ENCODE measurements at regions not wholly inside any gene's neighbourhood (a gene's known extent, or its start where the extent isn't known, plus 50 kb on each side); places are given as distances from the start of the nearest gene placed in this dataset.

- Histone ChIP-seq H3K9ac (no peak overlapping the region), H3K36me3 (replicated peaks in 1 of 2; ENCODE audit: control insufficient read depth in 1 of 2, insufficient read depth in 2 of 2, low read length in 1 of 2) (no peaks in the 10 kb centered on the region), H3K79me2 (ENCODE audit: insufficient read depth) (no peaks in the 10 kb centered on the region), H3F3A (replicated peaks; ENCODE audit: insufficient read depth) (no peaks in the 10 kb centered on the region), H3K9me3 (no peaks in the 10 kb centered on the region), H3K4me1 (ENCODE audit: control insufficient read depth in 1 of 2, insufficient read depth in 2 of 2, low read depth in 1 of 2, low read length in 1 of 2) (peaks cover 0 to 13% of the 10 kb centered on the region in 2 experiments; a peak in 1 of 4 replicates), H3K27ac (ENCODE audit: low read depth in 2 of 2, low read length in 1 of 2) (no peak overlapping the region), H3K9me2 (no peaks in the 10 kb centered on the region), H3K4me2 (no peak overlapping the region), H4K20me1 (ENCODE audit: insufficient read depth) (no peaks in the 10 kb centered on the region), H3K4me3 (ENCODE audit: low read depth in 2 of 2, low read length in 1 of 2) (no peak overlapping the region), H2AFZ (ENCODE audit: low read depth) (no peak overlapping the region), H3K27me3 (ENCODE audit: insufficient read depth) (no peaks in the 10 kb centered on the region; the same call in 1 of the 2 replicates)
- ChIA-PET POLR2A (no interaction called here), CTCF (no interaction called here)
- 22% methylated on average over 1 of the region's 1 CpG for WGBS (ENCODE audit: low lambda C conversion rate)
- no peak for TF ChIP-seq IRF3 (IDR thresholded peaks at IDR 0.05; ENCODE audit: low read depth, low read length)
- TF ChIP-seq FOXJ3 (CRISPR knock-in tag; IDR thresholded peaks at IDR 0.05) = no peak
- TF ChIP-seq RAD21 (IDR thresholded peaks at IDR 0.05; ENCODE audit: low read length) = no peak
- no peak for TF ChIP-seq FOXM1 (IDR thresholded peaks at IDR 0.05; ENCODE audit: low read depth)
- TF ChIP-seq CHD2 (IDR thresholded peaks at IDR 0.05; ENCODE audit: low read length, partially characterized antibody) = no peak
- no peak for TF ChIP-seq TEAD4 (IDR thresholded peaks at IDR 0.05; ENCODE audit: borderline replicate concordance, insufficient read depth)
- TF ChIP-seq ZBTB33 (IDR thresholded peaks at IDR 0.05; ENCODE audit: borderline replicate concordance, low read depth) = no peak
- no peak for TF ChIP-seq POLR2AphosphoS5 (IDR thresholded peaks at IDR 0.05; ENCODE audit: low read depth, low read length)
- no peak for TF ChIP-seq MXI1 (IDR thresholded peaks at IDR 0.05; ENCODE audit: low read depth, low read length)
- no peak for TF ChIP-seq PBX3 (IDR thresholded peaks at IDR 0.05)
- TF ChIP-seq, protein P1, sequence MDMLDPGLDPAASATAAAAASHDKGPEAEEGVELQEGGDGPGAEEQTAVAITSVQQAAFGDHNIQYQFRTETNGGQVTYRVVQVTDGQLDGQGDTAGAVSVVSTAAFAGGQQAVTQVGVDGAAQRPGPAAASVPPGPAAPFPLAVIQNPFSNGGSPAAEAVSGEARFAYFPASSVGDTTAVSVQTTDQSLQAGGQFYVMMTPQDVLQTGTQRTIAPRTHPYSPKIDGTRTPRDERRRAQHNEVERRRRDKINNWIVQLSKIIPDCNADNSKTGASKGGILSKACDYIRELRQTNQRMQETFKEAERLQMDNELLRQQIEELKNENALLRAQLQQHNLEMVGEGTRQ (IDR thresholded peaks at IDR 0.05; ENCODE audit: borderline replicate concordance, low read depth, low read length) = no peak
- no peak for TF ChIP-seq MEF2A (IDR thresholded peaks at IDR 0.05; ENCODE audit: borderline replicate concordance, low read depth)
- TF ChIP-seq REST (IDR thresholded peaks at IDR 0.05; ENCODE audit: low read depth, low read length) = no peak
- no peak for TF ChIP-seq GATA2 (CRISPR knock-in tag; IDR thresholded peaks at IDR 0.05)
- no peak for TF ChIP-seq RXRA (IDR thresholded peaks at IDR 0.05; ENCODE audit: borderline replicate concordance, low read depth)
- no peak for TF ChIP-seq SMC3 (IDR thresholded peaks at IDR 0.05; ENCODE audit: low read depth, low read length)
- no peak for TF ChIP-seq JUND (IDR thresholded peaks at IDR 0.05)
- TF ChIP-seq SIN3A (IDR thresholded peaks at IDR 0.05; ENCODE audit: borderline replicate concordance, low read depth, low read length) = no peak
- TF ChIP-seq, protein P2, sequence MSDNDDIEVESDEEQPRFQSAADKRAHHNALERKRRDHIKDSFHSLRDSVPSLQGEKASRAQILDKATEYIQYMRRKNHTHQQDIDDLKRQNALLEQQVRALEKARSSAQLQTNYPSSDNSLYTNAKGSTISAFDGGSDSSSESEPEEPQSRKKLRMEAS (IDR thresholded peaks at IDR 0.05; ENCODE audit: low read depth) = no peak
- no peak for TF ChIP-seq EZH2phosphoT487 (IDR thresholded peaks at IDR 0.05; ENCODE audit: borderline replicate concordance, low read depth)
- no peak for DNase-seq
Measured at GRCh38 chr3:43964640-43965039, 273.9 kb downstream of the ABHD5 start.
